SK-N-SH (cell line): ENCODE measurements at regions not wholly inside any gene's neighbourhood (a gene's known extent, or its start where the extent isn't known, plus 50 kb on each side); places are given as distances from the start of the nearest gene placed in this dataset.

Experiments used
- CTCF ChIA-PET: fragments of 300-600, 350-600 bp; formaldehyde crosslinking; extraction: SDS; loops from one replicate; lab custom pipeline; 2021; lab: Yijun Ruan, JAX
- POLR2A ChIA-PET: fragments of 350-600 bp; sonication (Branson Sonifier 250); formaldehyde crosslinking; extraction: SDS; loops from one replicate; lab custom pipeline; 2020; ENCODE audit warnings: antibody characterized with exemption, inconsistent platforms; lab: Yijun Ruan, JAX
- DNase-seq: peaks from one replicate; pipeline ENCODE4 v3.0.0; 2012
- H2AFZ ChIP-seq: fragments of 200-600 bp; sonication (generic); 2 replicates; pipeline ENCODE4 v1.8.1; 2016; ENCODE audit warnings: antibody characterized with exemption, mild to moderate bottlenecking, low read depth
- H3F3A ChIP-seq: fragments of 200-600 bp; sonication (generic); replicated peaks from 2 replicates; pipeline ENCODE3; 2016; ENCODE audit warnings: antibody characterized with exemption, mild to moderate bottlenecking; ENCODE audit not compliant: insufficient read depth
- H3K27ac ChIP-seq, 2 experiments: fragments of 200-500 bp in 1 of 2; fragments of 200-600 bp in 1 of 2; sonication (Bioruptor generic) in 1 of 2; sonication (generic), shearing (Covaris generic) in 1 of 2; 2 replicates each; pipeline versions ENCODE4 v1.5.1 to v1.6.1; 2014 to 2016; ENCODE audit warnings: low read depth in 2 of 2, inconsistent platforms in 1 of 2, low read length in 1 of 2, mild to moderate bottlenecking in 1 of 2, mixed read lengths in 1 of 2
- H3K27me3 ChIP-seq: fragments of 200-600 bp; sonication (generic), shearing (Covaris generic); 2 replicates; pipeline ENCODE4 v1.6.1; 2016; ENCODE audit warnings: mixed run types; ENCODE audit not compliant: insufficient read depth
- H3K36me3 ChIP-seq, 2 experiments: fragments of 200-500 bp in 1 of 2; fragments of 200-600 bp in 1 of 2; sonication (Bioruptor generic) in 1 of 2; sonication (generic) in 1 of 2; replicated peaks in 1 of 2; 2 replicates each; pipeline versions ENCODE3 to v1.5.1; 2014 to 2016; ENCODE audit warnings: low read length in 1 of 2, mild to moderate bottlenecking in 1 of 2; ENCODE audit not compliant: insufficient read depth in 2 of 2, control insufficient read depth in 1 of 2
- H3K4me1 ChIP-seq, 2 experiments: fragments of 200-500 bp in 1 of 2; fragments of 200-600 bp in 1 of 2; sonication (Bioruptor generic) in 1 of 2; sonication (generic), shearing (Covaris generic) in 1 of 2; 2 replicates each; pipeline versions ENCODE4 v1.5.1 to v1.6.1; 2014 to 2016; ENCODE audit warnings: low read depth in 1 of 2, low read length in 1 of 2, mixed run types in 1 of 2; ENCODE audit not compliant: insufficient read depth in 2 of 2, control insufficient read depth in 1 of 2
- H3K4me2 ChIP-seq: fragments of 200-600 bp; sonication (generic), shearing (Covaris generic); 2 replicates; pipeline ENCODE4 v1.6.1; 2017; ENCODE audit warnings: mixed run types
- H3K4me3 ChIP-seq, 2 experiments: fragments of 200-500 bp in 1 of 2; fragments of 200-600 bp in 1 of 2; sonication (Bioruptor generic) in 1 of 2; sonication (generic), shearing (Covaris generic) in 1 of 2; 2 replicates each; pipeline versions ENCODE4 v1.5.1 to v1.8.1; 2014 to 2016; ENCODE audit warnings: low read depth in 2 of 2, inconsistent platforms in 1 of 2, low read length in 1 of 2, mild to moderate bottlenecking in 1 of 2, mixed read lengths in 1 of 2, moderate library complexity in 1 of 2
- H3K79me2 ChIP-seq: fragments of 200-600 bp; sonication (generic); 2 replicates; pipeline ENCODE4 v1.8.1; 2017; ENCODE audit warnings: mild to moderate bottlenecking; ENCODE audit not compliant: insufficient read depth
- H3K9ac ChIP-seq: fragments of 200-600 bp; sonication (generic); 2 replicates; pipeline ENCODE4 v1.6.1; 2017; ENCODE audit warnings: mixed run types
- H3K9me2 ChIP-seq: fragments of 200-600 bp; sonication (generic); 2 replicates; pipeline ENCODE4 v1.6.1; 2017; ENCODE audit warnings: mixed run types
- H3K9me3 ChIP-seq: fragments of 200-600 bp; sonication (generic); 2 replicates; pipeline ENCODE4 v1.6.1; 2017; ENCODE audit warnings: mixed run types, mild to moderate bottlenecking, moderate library complexity
- H4K20me1 ChIP-seq: fragments of 200-600 bp; sonication (generic); 2 replicates; pipeline ENCODE4 v1.6.1; 2017; ENCODE audit warnings: mild to moderate bottlenecking, mixed run types; ENCODE audit not compliant: insufficient read depth
- EP300 ChIP-seq, 2 experiments: IDR thresholded peaks; 2 replicates each; pipeline versions ENCODE4 v1.4.0 to v1.6.1; 2012; ENCODE audit warnings: borderline replicate concordance in 1 of 2, low read depth in 1 of 2, low read length in 1 of 2
- FOXM1 ChIP-seq: IDR thresholded peaks from 2 replicates; pipeline ENCODE4 v1.4.0; 2012; ENCODE audit warnings: low read depth, mild to moderate bottlenecking
- GABPA ChIP-seq: IDR thresholded peaks from 2 replicates; pipeline ENCODE4 v1.4.0; 2012; ENCODE audit warnings: low read depth, mild to moderate bottlenecking
- GATA2 ChIP-seq: sonication (generic); formaldehyde crosslinking; IDR thresholded peaks from 2 replicates; pipeline ENCODE4 v1.5.0; 2020; ENCODE audit warnings: mild to moderate bottlenecking, missing genetic modification reagents
- MEF2A ChIP-seq: IDR thresholded peaks from 2 replicates; pipeline ENCODE4 v1.4.0; 2012; ENCODE audit warnings: low read depth, borderline replicate concordance
- POLR2AphosphoS5 ChIP-seq: IDR thresholded peaks from 2 replicates; pipeline ENCODE4 v1.6.1; 2012; ENCODE audit warnings: low read depth, low read length
- RFX5 ChIP-seq: IDR thresholded peaks from 2 replicates; pipeline ENCODE4 v1.6.1; 2012; ENCODE audit warnings: mild to moderate bottlenecking, improper control_type of control experiment, low read length
- RXRA ChIP-seq: IDR thresholded peaks from 2 replicates; pipeline ENCODE4 v1.4.0; 2012; ENCODE audit warnings: low read depth, mild to moderate bottlenecking, borderline replicate concordance
- SIN3A ChIP-seq: IDR thresholded peaks from 2 replicates; pipeline ENCODE4 v1.6.1; 2012; ENCODE audit warnings: low read depth, mild to moderate bottlenecking, low read length, moderate library complexity, borderline replicate concordance
- SMC3 ChIP-seq: IDR thresholded peaks from 2 replicates; pipeline ENCODE4 v1.6.1; 2012; ENCODE audit warnings: low read depth, low read length, improper control_type of control experiment
- TCF12 ChIP-seq: IDR thresholded peaks from 2 replicates; pipeline ENCODE4 v1.4.0; 2012
- WGBS: methylation state at CpG from one replicate; pipeline ENCODE4 v1.1.6; 2017; ENCODE audit warnings: low lambda C conversion rate; 5-methylcytosine and 5-hydroxymethylcytosine counted together
- TF ChIP-seq, protein P1 (sequence below): IDR thresholded peaks from 2 replicates; pipeline ENCODE4 v1.4.0; 2012; ENCODE audit warnings: low read depth
- TF ChIP-seq, protein P2 (sequence below): IDR thresholded peaks from 2 replicates; pipeline ENCODE4 v1.4.0; 2012; ENCODE audit warnings: low read depth, borderline replicate concordance
- TF ChIP-seq, protein P3 (sequence below): fragments of 150-350 bp; IDR thresholded peaks from 2 replicates; pipeline ENCODE4 v1.6.1; 2017; ENCODE audit warnings: antibody characterized with exemption, low read length, low read depth, borderline replicate concordance
- TF ChIP-seq, protein P4 (sequence below): fragments of 150-350 bp; IDR thresholded peaks from 2 replicates; pipeline ENCODE4 v1.6.1; 2016; ENCODE audit warnings: mild to moderate bottlenecking, low read depth, low read length
- TF ChIP-seq, protein P5 (sequence below): IDR thresholded peaks from 2 replicates; pipeline ENCODE4 v1.4.0; 2012; ENCODE audit warnings: low read depth, borderline replicate concordance

DNA sequence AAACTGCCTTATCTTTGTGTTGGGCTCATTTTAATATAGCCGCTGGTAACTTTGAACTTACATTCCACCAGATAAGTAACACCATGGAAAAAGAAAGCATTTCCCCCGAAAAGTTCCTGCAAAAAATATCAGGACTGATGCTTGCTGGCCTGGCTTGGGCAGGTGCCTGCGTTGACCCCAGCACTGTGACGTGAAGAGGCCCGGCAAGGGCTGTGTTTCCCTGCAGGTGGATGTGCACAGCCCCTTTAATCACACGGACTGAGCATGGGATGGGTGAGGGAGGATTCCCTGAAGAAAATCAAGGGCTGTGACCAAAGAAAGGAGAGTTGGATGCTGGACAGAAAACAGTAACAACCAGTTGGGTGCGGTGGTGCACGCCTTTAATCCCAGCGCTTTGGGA lies 138.2 kb downstream of the NSG2 start:
- no peak for TF ChIP-seq SIN3A
- TF ChIP-seq POLR2AphosphoS5 = no peak
- TF ChIP-seq RFX5 = no peak
- TF ChIP-seq, protein P1, sequence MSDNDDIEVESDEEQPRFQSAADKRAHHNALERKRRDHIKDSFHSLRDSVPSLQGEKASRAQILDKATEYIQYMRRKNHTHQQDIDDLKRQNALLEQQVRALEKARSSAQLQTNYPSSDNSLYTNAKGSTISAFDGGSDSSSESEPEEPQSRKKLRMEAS = no peak
- TF ChIP-seq, protein P2, sequence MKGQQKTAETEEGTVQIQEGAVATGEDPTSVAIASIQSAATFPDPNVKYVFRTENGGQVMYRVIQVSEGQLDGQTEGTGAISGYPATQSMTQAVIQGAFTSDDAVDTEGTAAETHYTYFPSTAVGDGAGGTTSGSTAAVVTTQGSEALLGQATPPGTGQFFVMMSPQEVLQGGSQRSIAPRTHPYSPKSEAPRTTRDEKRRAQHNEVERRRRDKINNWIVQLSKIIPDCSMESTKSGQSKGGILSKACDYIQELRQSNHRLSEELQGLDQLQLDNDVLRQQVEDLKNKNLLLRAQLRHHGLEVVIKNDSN = no peak
- TF ChIP-seq MEF2A = no peak
- TF ChIP-seq, protein P3, sequence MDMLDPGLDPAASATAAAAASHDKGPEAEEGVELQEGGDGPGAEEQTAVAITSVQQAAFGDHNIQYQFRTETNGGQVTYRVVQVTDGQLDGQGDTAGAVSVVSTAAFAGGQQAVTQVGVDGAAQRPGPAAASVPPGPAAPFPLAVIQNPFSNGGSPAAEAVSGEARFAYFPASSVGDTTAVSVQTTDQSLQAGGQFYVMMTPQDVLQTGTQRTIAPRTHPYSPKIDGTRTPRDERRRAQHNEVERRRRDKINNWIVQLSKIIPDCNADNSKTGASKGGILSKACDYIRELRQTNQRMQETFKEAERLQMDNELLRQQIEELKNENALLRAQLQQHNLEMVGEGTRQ = no peak
- no peak for TF ChIP-seq GATA2 (CRISPR knock-in tag)
- TF ChIP-seq RXRA = no peak
- no peak for TF ChIP-seq GABPA
- TF ChIP-seq, protein P4, sequence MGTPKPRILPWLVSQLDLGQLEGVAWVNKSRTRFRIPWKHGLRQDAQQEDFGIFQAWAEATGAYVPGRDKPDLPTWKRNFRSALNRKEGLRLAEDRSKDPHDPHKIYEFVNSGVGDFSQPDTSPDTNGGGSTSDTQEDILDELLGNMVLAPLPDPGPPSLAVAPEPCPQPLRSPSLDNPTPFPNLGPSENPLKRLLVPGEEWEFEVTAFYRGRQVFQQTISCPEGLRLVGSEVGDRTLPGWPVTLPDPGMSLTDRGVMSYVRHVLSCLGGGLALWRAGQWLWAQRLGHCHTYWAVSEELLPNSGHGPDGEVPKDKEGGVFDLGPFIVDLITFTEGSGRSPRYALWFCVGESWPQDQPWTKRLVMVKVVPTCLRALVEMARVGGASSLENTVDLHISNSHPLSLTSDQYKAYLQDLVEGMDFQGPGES = no peak
- TF ChIP-seq EP300 (IDR thresholded peaks at IDR 0.05; ENCODE audit: borderline replicate concordance in 1 of 2, low read depth in 1 of 2, low read length in 1 of 2) = no peak
- TF ChIP-seq SMC3 = no peak
- TF ChIP-seq, protein P5, sequence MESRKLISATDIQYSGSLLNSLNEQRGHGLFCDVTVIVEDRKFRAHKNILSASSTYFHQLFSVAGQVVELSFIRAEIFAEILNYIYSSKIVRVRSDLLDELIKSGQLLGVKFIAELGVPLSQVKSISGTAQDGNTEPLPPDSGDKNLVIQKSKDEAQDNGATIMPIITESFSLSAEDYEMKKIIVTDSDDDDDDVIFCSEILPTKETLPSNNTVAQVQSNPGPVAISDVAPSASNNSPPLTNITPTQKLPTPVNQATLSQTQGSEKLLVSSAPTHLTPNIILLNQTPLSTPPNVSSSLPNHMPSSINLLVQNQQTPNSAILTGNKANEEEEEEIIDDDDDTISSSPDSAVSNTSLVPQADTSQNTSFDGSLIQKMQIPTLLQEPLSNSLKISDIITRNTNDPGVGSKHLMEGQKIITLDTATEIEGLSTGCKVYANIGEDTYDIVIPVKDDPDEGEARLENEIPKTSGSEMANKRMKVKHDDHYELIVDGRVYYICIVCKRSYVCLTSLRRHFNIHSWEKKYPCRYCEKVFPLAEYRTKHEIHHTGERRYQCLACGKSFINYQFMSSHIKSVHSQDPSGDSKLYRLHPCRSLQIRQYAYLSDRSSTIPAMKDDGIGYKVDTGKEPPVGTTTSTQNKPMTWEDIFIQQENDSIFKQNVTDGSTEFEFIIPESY = no peak
- TF ChIP-seq TCF12 = no peak
- no peak for TF ChIP-seq FOXM1
- Histone ChIP-seq H3K27me3 (no peaks in the 10 kb centered on the region), H3K4me2 (no peak overlapping the region), H3K4me1 (peaks cover 0 to 24% of the 10 kb centered on the region in 2 experiments; a peak in 1 of 4 replicates), H3F3A (no peaks in the 10 kb centered on the region), H3K27ac (no peak overlapping the region), H4K20me1 (no peaks in the 10 kb centered on the region), H3K9me2 (no peaks in the 10 kb centered on the region), H3K9me3 (no peaks in the 10 kb centered on the region), H3K9ac (no peak overlapping the region), H3K36me3 (no peaks in the 10 kb centered on the region), H2AFZ (no peak overlapping the region), H3K4me3 (no peak overlapping the region), H3K79me2 (no peaks in the 10 kb centered on the region)
- POLR2A ChIA-PET = no interaction called here
- DNase-seq = no peak
- CTCF ChIA-PET = interaction anchor here (1.4 kb wide), 1 partner anchor 133 kb away, joined by 3 read pairs; no protein-coding TSS in a partner anchor
- 62% methylated on average over 9 of the region's 9 CpGs for WGBS
